ENCODE measurements at regions not wholly inside any gene's neighbourhood (a gene's known extent, or its start where the extent isn't known, plus 50 kb on each side); places are given as distances from the start of the nearest gene placed in this dataset.

DNA sequence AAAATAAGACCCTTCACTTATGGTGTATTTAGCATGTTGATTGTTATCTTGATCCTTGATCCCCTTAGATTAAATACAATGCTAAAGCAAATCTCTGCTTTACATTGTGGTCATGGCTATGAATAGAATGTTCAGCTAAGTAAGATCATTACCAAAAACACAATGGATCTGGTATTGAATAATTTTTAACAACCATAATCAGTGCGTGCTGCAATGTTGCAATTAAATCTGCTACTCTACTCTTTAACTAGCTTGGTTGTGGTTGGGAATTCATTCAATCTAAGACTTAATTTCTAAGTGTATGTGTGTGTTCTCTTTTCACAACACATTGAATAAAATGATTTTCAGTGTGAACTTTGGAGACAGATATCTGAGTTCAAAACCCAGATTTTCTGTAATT, 442.5 kb upstream of the ZNF804A start:
- TF ChIP-seq, protein P1, sequence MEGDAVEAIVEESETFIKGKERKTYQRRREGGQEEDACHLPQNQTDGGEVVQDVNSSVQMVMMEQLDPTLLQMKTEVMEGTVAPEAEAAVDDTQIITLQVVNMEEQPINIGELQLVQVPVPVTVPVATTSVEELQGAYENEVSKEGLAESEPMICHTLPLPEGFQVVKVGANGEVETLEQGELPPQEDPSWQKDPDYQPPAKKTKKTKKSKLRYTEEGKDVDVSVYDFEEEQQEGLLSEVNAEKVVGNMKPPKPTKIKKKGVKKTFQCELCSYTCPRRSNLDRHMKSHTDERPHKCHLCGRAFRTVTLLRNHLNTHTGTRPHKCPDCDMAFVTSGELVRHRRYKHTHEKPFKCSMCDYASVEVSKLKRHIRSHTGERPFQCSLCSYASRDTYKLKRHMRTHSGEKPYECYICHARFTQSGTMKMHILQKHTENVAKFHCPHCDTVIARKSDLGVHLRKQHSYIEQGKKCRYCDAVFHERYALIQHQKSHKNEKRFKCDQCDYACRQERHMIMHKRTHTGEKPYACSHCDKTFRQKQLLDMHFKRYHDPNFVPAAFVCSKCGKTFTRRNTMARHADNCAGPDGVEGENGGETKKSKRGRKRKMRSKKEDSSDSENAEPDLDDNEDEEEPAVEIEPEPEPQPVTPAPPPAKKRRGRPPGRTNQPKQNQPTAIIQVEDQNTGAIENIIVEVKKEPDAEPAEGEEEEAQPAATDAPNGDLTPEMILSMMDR (IDR thresholded peaks at IDR 0.05 in 2 of 3, conservative IDR thresholded peaks at IDR 0.05 in 1 of 3; ENCODE audit: borderline replicate concordance in 1 of 3, insufficient read depth in 1 of 3, low read depth in 2 of 3, low read length in 2 of 3) = no peak
- TF ChIP-seq ZFX (IDR thresholded peaks at IDR 0.05) = no peak
- no peak for TF ChIP-seq POLR2A (IDR thresholded peaks at IDR 0.05; ENCODE audit: borderline replicate concordance, extremely low read depth, insufficient read depth, insufficient read length)
- no peak for TF ChIP-seq POLR2AphosphoS5 (IDR thresholded peaks at IDR 0.05; ENCODE audit: low read depth, low read length)
- no peak for TF ChIP-seq JUND (IDR thresholded peaks at IDR 0.05)
- TF ChIP-seq EZH2phosphoT487 (IDR thresholded peaks at IDR 0.05; ENCODE audit: borderline replicate concordance) = no peak
- no peak for TF ChIP-seq EZH2 (IDR thresholded peaks at IDR 0.05)
- TF ChIP-seq, protein P2, sequence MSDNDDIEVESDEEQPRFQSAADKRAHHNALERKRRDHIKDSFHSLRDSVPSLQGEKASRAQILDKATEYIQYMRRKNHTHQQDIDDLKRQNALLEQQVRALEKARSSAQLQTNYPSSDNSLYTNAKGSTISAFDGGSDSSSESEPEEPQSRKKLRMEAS (IDR thresholded peaks at IDR 0.05) = no peak
- no peak for TF ChIP-seq SRF (IDR thresholded peaks at IDR 0.05; ENCODE audit: low read depth)
- TF ChIP-seq, protein P3, sequence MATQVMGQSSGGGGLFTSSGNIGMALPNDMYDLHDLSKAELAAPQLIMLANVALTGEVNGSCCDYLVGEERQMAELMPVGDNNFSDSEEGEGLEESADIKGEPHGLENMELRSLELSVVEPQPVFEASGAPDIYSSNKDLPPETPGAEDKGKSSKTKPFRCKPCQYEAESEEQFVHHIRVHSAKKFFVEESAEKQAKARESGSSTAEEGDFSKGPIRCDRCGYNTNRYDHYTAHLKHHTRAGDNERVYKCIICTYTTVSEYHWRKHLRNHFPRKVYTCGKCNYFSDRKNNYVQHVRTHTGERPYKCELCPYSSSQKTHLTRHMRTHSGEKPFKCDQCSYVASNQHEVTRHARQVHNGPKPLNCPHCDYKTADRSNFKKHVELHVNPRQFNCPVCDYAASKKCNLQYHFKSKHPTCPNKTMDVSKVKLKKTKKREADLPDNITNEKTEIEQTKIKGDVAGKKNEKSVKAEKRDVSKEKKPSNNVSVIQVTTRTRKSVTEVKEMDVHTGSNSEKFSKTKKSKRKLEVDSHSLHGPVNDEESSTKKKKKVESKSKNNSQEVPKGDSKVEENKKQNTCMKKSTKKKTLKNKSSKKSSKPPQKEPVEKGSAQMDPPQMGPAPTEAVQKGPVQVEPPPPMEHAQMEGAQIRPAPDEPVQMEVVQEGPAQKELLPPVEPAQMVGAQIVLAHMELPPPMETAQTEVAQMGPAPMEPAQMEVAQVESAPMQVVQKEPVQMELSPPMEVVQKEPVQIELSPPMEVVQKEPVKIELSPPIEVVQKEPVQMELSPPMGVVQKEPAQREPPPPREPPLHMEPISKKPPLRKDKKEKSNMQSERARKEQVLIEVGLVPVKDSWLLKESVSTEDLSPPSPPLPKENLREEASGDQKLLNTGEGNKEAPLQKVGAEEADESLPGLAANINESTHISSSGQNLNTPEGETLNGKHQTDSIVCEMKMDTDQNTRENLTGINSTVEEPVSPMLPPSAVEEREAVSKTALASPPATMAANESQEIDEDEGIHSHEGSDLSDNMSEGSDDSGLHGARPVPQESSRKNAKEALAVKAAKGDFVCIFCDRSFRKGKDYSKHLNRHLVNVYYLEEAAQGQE (IDR thresholded peaks at IDR 0.05; ENCODE audit: low read depth) = no peak
